ENCODE measurements at regions not wholly inside any gene's neighbourhood (a gene's known extent, or its start where the extent isn't known, plus 50 kb on each side); places are given as distances from the start of the nearest gene placed in this dataset.
A peak's percentile ranks its signal among the peaks of the same experiment; 100 is the strongest.
"Not testable (repeated sequence)": the region's sequence is repeated elsewhere in the genome, so short reads cannot be mapped to it uniquely, and the experiment has no call there.

GRCh38 chr5:110846398-110847001, 107.7 kb downstream of the SLC25A46 start:
- Mint-ChIP-seq H3K36me3 (no peaks in the 10 kb centered on the region), H3K9me3 (peaks cover 34% of the 10 kb centered on the region), H3K27me3 (no peaks in the 10 kb centered on the region), H3K27ac (no peak overlapping the region), H3K4me1 (ENCODE audit: low read depth in 2 of 2) (no peaks in the 10 kb centered on the region), H3K4me3 (no peak overlapping the region)
- no peak for DNase-seq (ENCODE audit: low spot score)
- ATAC-seq = no peak

GRCh38 chr5:110851357-110851756, 112.5 kb downstream of the SLC25A46 start:
- no peaks in the 10 kb centered on the region for H3K36me3 Mint-ChIP-seq
- no peak for ATAC-seq
- H3K9me3 Mint-ChIP-seq = peaks cover 33% of the 10 kb centered on the region
- H3K4me1 Mint-ChIP-seq (ENCODE audit: low read depth in 2 of 2) = no peaks in the 10 kb centered on the region
- H3K27me3 Mint-ChIP-seq = no peaks in the 10 kb centered on the region
- no peak overlapping the region for H3K4me3 Mint-ChIP-seq
- no peak overlapping the region for H3K27ac Mint-ChIP-seq
- DNase-seq (ENCODE audit: low spot score) = no peak

GRCh38 chr5:110852053-110852452, 113.2 kb downstream of the SLC25A46 start:
- H3K27ac Mint-ChIP-seq = no peak overlapping the region

GRCh38 chr5:110852541-110852940, 113.7 kb downstream of the SLC25A46 start:
- H3K27me3 Mint-ChIP-seq = no peaks in the 10 kb centered on the region
- no peaks in the 10 kb centered on the region for H3K36me3 Mint-ChIP-seq
- no peaks in the 10 kb centered on the region for H3K4me1 Mint-ChIP-seq (ENCODE audit: low read depth in 2 of 2)
- H3K9me3 Mint-ChIP-seq = peaks cover 30% of the 10 kb centered on the region
- DNase-seq (ENCODE audit: low spot score) (no peak), ATAC-seq (no peak)
- H3K4me3 Mint-ChIP-seq = no peak overlapping the region
- no peak overlapping the region for H3K27ac Mint-ChIP-seq

More at GRCh38 chr5:110852053-110852452, 113.2 kb downstream of the SLC25A46 start:
- Mint-ChIP-seq H3K9me3 (peaks cover 33% of the 10 kb centered on the region), H3K4me3 (no peak overlapping the region), H3K27me3 (no peaks in the 10 kb centered on the region), H3K4me1 (ENCODE audit: low read depth in 2 of 2) (no peaks in the 10 kb centered on the region), H3K36me3 (no peaks in the 10 kb centered on the region)
- DNase-seq (ENCODE audit: low spot score) (no peak), ATAC-seq (no peak)

- no peak overlapping the region for H3K4me3 Mint-ChIP-seq
- no peaks in the 10 kb centered on the region for H3K27me3 Mint-ChIP-seq
- no peak for ATAC-seq
- no peak for DNase-seq (ENCODE audit: low spot score)
- no peaks in the 10 kb centered on the region for H3K4me1 Mint-ChIP-seq (ENCODE audit: low read depth in 2 of 2)
- peaks cover 27% of the 10 kb centered on the region for H3K9me3 Mint-ChIP-seq
- H3K36me3 Mint-ChIP-seq = no peaks in the 10 kb centered on the region
- H3K27ac Mint-ChIP-seq = no peak overlapping the region
Measured at GRCh38 chr5:110853267-110853666, 114.5 kb downstream of the SLC25A46 start.

GRCh38 chr5:110854200-110854599, 115.4 kb downstream of the SLC25A46 start:
- Mint-ChIP-seq H3K4me1 (ENCODE audit: low read depth in 2 of 2) (no peaks in the 10 kb centered on the region), H3K27me3 (no peaks in the 10 kb centered on the region), H3K4me3 (no peak overlapping the region), H3K27ac (no peak overlapping the region), H3K9me3 (peaks cover 22% of the 10 kb centered on the region), H3K36me3 (no peaks in the 10 kb centered on the region)
- no peak for DNase-seq (ENCODE audit: low spot score)
- ATAC-seq = no peak

GRCh38 chr5:110855961-110856360, 117.2 kb downstream of the SLC25A46 start:
- Mint-ChIP-seq H3K36me3 (no peaks in the 10 kb centered on the region), H3K4me3 (no peak overlapping the region), H3K27me3 (no peaks in the 10 kb centered on the region), H3K4me1 (ENCODE audit: low read depth in 2 of 2) (no peaks in the 10 kb centered on the region), H3K27ac (no peak overlapping the region), H3K9me3 (peaks cover 24% of the 10 kb centered on the region)
- ATAC-seq (no peak), DNase-seq (ENCODE audit: low spot score) (no peak)

GRCh38 chr5:110865400-110866094, 126.7 kb downstream of the SLC25A46 start:
- ATAC-seq = no peak
- H3K27ac Mint-ChIP-seq = no peak overlapping the region
- no peak for DNase-seq (ENCODE audit: low spot score)

GRCh38 chr5:110869927-110870326, 131.1 kb downstream of the SLC25A46 start:
- H3K4me1 Mint-ChIP-seq (ENCODE audit: low read depth in 2 of 2) = no peaks in the 10 kb centered on the region
- H3K36me3 Mint-ChIP-seq = no peaks in the 10 kb centered on the region
- DNase-seq (ENCODE audit: low spot score) (no peak), ATAC-seq (no peak)
- peaks cover 6% of the 10 kb centered on the region for H3K9me3 Mint-ChIP-seq
- no peak overlapping the region for H3K27ac Mint-ChIP-seq
- no peaks in the 10 kb centered on the region for H3K27me3 Mint-ChIP-seq
- no peak overlapping the region for H3K4me3 Mint-ChIP-seq

More at GRCh38 chr5:110865400-110866094, 126.7 kb downstream of the SLC25A46 start:
- H3K4me1 Mint-ChIP-seq (ENCODE audit: low read depth in 2 of 2) = no peaks in the 10 kb centered on the region
- no peaks in the 10 kb centered on the region for H3K36me3 Mint-ChIP-seq
- no peak overlapping the region for H3K4me3 Mint-ChIP-seq
- no peaks in the 10 kb centered on the region for H3K27me3 Mint-ChIP-seq
- H3K9me3 Mint-ChIP-seq = peaks cover 18% of the 10 kb centered on the region

GRCh38 chr5:110872200-110872599, 133.4 kb downstream of the SLC25A46 start:
- Mint-ChIP-seq H3K36me3 (no peaks in the 10 kb centered on the region), H3K27me3 (no peaks in the 10 kb centered on the region), H3K4me3 (no peak overlapping the region), H3K27ac (no peak overlapping the region), H3K4me1 (ENCODE audit: low read depth in 2 of 2) (no peaks in the 10 kb centered on the region), H3K9me3 (peaks cover 7% of the 10 kb centered on the region)
- peak in 1 of 2 donors; percentile 11 for ATAC-seq
- DNase-seq (ENCODE audit: low spot score) = no peak

- peak in 1 of 2 donors; percentile 54 for ATAC-seq
- Mint-ChIP-seq H3K4me1 (ENCODE audit: low read depth in 2 of 2) (no peaks in the 10 kb centered on the region), H3K27ac (no peak overlapping the region), H3K4me3 (no peak overlapping the region), H3K27me3 (no peaks in the 10 kb centered on the region), H3K36me3 (no peaks in the 10 kb centered on the region), H3K9me3 (peaks cover 8% of the 10 kb centered on the region)
- DNase-seq (ENCODE audit: low spot score) = no peak
Measured at GRCh38 chr5:110872963-110873362, 134.2 kb downstream of the SLC25A46 start.

GRCh38 chr5:110873773-110874437, 135.1 kb downstream of the SLC25A46 start:
- DNase-seq (ENCODE audit: low spot score) = no peak
- Mint-ChIP-seq H3K4me1 (ENCODE audit: low read depth in 2 of 2) (no peaks in the 10 kb centered on the region), H3K27me3 (no peaks in the 10 kb centered on the region), H3K4me3 (no peak overlapping the region), H3K36me3 (no peaks in the 10 kb centered on the region), H3K27ac (no peak overlapping the region), H3K9me3 (peaks cover 4% of the 10 kb centered on the region)
- ATAC-seq = no peak

GRCh38 chr5:110875115-110875514, 136.3 kb downstream of the SLC25A46 start:
- not testable (repeated sequence) for H3K27ac Mint-ChIP-seq; H3K4me1 Mint-ChIP-seq (ENCODE audit: low read depth in 2 of 2); H3K27me3 Mint-ChIP-seq; H3K9me3 Mint-ChIP-seq; ATAC-seq; H3K36me3 Mint-ChIP-seq; DNase-seq (ENCODE audit: low spot score); H3K4me3 Mint-ChIP-seq

GRCh38 chr5:110878115-110878514, 139.3 kb downstream of the SLC25A46 start:
- Mint-ChIP-seq H3K9me3 (peaks cover 8% of the 10 kb centered on the region), H3K27ac (no peak overlapping the region), H3K36me3 (no peaks in the 10 kb centered on the region), H3K4me3 (no peak overlapping the region), H3K4me1 (ENCODE audit: low read depth in 2 of 2) (no peaks in the 10 kb centered on the region), H3K27me3 (no peaks in the 10 kb centered on the region)
- ATAC-seq (no peak), DNase-seq (ENCODE audit: low spot score) (no peak)

All from natural killer cell treated with Interleukin-12 subunit alpha and Interleukin-12 subunit beta and Interleukin-15 and Interleukin-18, amount 100 ng/mL, for 72 hours (primary cell).